OCI-LY7 (cell line): ENCODE measurements at regions not wholly inside any gene's neighbourhood (a gene's known extent, or its start where the extent isn't known, plus 50 kb on each side); places are given as distances from the start of the nearest gene placed in this dataset.

Source experiments
- BruUV-seq: library from RNA; stranded (reverse); fragments of 400-500 nt; replicated peaks from 2 replicates; lab custom pipeline; 2021; lab: Mats Ljungman, UMichigan
- CTCF ChIA-PET: fragments of 300-600 bp; sonication (Branson Sonifier 250); formaldehyde crosslinking; loops from one replicate; lab custom pipeline; 2022; ENCODE audit warnings: antibody characterized with exemption; ENCODE audit not compliant: unreplicated experiment; lab: Charles Lee
- POLR2A ChIA-PET: fragments of 300-600 bp; sonication (Branson Sonifier 250); formaldehyde crosslinking; loops from one replicate; lab custom pipeline; 2022; ENCODE audit warnings: antibody characterized with exemption; lab: Charles Lee
- DNase-seq: peaks from one replicate; pipeline ENCODE4 v3.0.0-alpha.2; 2015; ENCODE audit warnings: low spot score
- H2AFZ ChIP-seq: fragments of 200-600 bp; sonication (generic), shearing (Covaris generic); 2 replicates; pipeline ENCODE4 v1.6.1; 2014; ENCODE audit warnings: mild to moderate bottlenecking, antibody characterized with exemption, low read length, moderate library complexity
- H3K27ac ChIP-seq: fragments of 200-600 bp; sonication (generic); 2 replicates; pipeline ENCODE4 v1.5.1; 2014; ENCODE audit warnings: mixed run types, low read depth, mild to moderate bottlenecking, moderate library complexity, low read length, inconsistent platforms; ENCODE audit not compliant: poor library complexity, severe bottlenecking
- H3K36me3 ChIP-seq: fragments of 200-600 bp; sonication (generic); 2 replicates; pipeline ENCODE4 v1.6.1; 2014; ENCODE audit warnings: mild to moderate bottlenecking, antibody characterized with exemption, low read length, moderate library complexity, mixed read lengths; ENCODE audit not compliant: insufficient read depth
- H3K4me1 ChIP-seq: fragments of 200-600 bp; sonication (generic); 2 replicates; pipeline ENCODE4 v1.5.1; 2014; ENCODE audit warnings: mild to moderate bottlenecking, low read length; ENCODE audit not compliant: insufficient read depth, poor library complexity, severe bottlenecking
- H3K4me2 ChIP-seq: fragments of 200-600 bp; sonication (generic); 2 replicates; pipeline ENCODE4 v1.6.1; 2014; ENCODE audit warnings: mild to moderate bottlenecking, low read length
- H3K4me3 ChIP-seq: fragments of 200-600 bp; sonication (generic); 2 replicates; pipeline ENCODE4 v1.5.1; 2014; ENCODE audit warnings: mild to moderate bottlenecking, low read depth, low read length; ENCODE audit not compliant: poor library complexity, severe bottlenecking
- H3K79me2 ChIP-seq: fragments of 200-600 bp; sonication (generic); 2 replicates; pipeline ENCODE4 v1.6.1; 2016; ENCODE audit warnings: low read depth, mild to moderate bottlenecking, low read length, moderate library complexity, mixed read lengths; ENCODE audit not compliant: insufficient read depth
- H3K9me2 ChIP-seq: fragments of 200-600 bp; sonication (generic); 2 replicates; pipeline ENCODE4 v1.6.1; 2016; ENCODE audit warnings: mild to moderate bottlenecking, low read length, mixed read lengths; ENCODE audit not compliant: insufficient read depth
- H3K9me3 ChIP-seq: fragments of 200-600 bp; sonication (generic); 2 replicates; pipeline ENCODE4 v1.6.1; 2014; ENCODE audit warnings: mild to moderate bottlenecking, mixed run types, low read length, mixed read lengths
- H4K20me1 ChIP-seq: fragments of 200-600 bp; sonication (generic); 2 replicates; pipeline ENCODE4 v1.6.1; 2014; ENCODE audit warnings: mild to moderate bottlenecking, antibody characterized with exemption, low read length, moderate library complexity, mixed read lengths; ENCODE audit not compliant: insufficient read depth
- EZH2phosphoT487 ChIP-seq: fragments of 200-600 bp; sonication (generic); IDR thresholded peaks from 2 replicates; pipeline ENCODE4 v1.6.1; 2018; ENCODE audit warnings: low read depth, borderline replicate concordance, mild to moderate bottlenecking, mixed run types, antibody characterized with exemption, low read length, moderate library complexity, mixed read lengths
- intact Hi-C: fragments of 100-400 bp; cut with micrococcal nuclease; formaldehyde crosslinking; loops from one replicate; pipeline ENCODE4 v1.10.0; 2022; ENCODE audit not compliant: unreplicated experiment
- TF ChIP-seq, protein P1 (sequence below): fragments of 200-600 bp; sonication (generic); conservative IDR thresholded peaks from 2 replicates; pipeline ENCODE4 v1.5.1; 2014; ENCODE audit warnings: mild to moderate bottlenecking, antibody characterized with exemption, low read length, moderate library complexity, mixed read lengths

DNA sequence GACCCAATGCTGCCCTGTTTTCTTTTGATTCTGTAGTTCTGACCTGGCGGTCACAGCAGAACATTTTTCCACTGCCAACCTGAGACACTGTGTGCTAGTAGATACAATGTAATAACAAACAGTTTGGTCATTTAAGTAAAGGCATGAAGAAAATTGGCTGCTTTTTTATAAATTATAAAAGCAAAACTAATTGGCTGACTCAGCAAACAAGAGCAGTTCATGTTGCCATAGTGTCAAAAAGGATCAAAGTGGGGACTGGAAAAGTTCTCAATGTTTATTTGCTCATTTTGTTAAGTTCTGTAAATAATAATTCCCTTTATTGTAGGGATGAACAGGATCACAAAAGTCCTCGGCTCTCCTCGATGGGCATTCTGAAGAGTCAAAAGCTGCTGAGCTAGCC is 599.5 kb downstream of the PKHD1 start:
- H3K4me3 ChIP-seq, result no peak overlapping the region
- no peaks in the 10 kb centered on the region for H3K9me2 ChIP-seq
- H2AFZ ChIP-seq, result no peak overlapping the region
- H3K36me3 ChIP-seq, result no peaks in the 10 kb centered on the region
- ChIA-PET POLR2A (interaction anchor here (1.5 kb wide), 1 partner anchor 16 kb away, joined by 3 read pairs; no protein-coding TSS in a partner anchor), CTCF (no interaction called here)
- no TSS peak for BruUV-seq
- TF ChIP-seq EZH2phosphoT487, result no peak
- TF ChIP-seq, protein P1, sequence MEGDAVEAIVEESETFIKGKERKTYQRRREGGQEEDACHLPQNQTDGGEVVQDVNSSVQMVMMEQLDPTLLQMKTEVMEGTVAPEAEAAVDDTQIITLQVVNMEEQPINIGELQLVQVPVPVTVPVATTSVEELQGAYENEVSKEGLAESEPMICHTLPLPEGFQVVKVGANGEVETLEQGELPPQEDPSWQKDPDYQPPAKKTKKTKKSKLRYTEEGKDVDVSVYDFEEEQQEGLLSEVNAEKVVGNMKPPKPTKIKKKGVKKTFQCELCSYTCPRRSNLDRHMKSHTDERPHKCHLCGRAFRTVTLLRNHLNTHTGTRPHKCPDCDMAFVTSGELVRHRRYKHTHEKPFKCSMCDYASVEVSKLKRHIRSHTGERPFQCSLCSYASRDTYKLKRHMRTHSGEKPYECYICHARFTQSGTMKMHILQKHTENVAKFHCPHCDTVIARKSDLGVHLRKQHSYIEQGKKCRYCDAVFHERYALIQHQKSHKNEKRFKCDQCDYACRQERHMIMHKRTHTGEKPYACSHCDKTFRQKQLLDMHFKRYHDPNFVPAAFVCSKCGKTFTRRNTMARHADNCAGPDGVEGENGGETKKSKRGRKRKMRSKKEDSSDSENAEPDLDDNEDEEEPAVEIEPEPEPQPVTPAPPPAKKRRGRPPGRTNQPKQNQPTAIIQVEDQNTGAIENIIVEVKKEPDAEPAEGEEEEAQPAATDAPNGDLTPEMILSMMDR, result no peak
- no peak overlapping the region for H3K27ac ChIP-seq
- H3K79me2 ChIP-seq, result no peaks in the 10 kb centered on the region
- no peaks in the 10 kb centered on the region for H3K9me3 ChIP-seq
- H3K4me2 ChIP-seq, result no peak overlapping the region
- intact Hi-C loops, result no loop called here
- H3K4me1 ChIP-seq, result no peaks in the 10 kb centered on the region
- DNase-seq, result no peak
- no peaks in the 10 kb centered on the region for H4K20me1 ChIP-seq

DNA sequence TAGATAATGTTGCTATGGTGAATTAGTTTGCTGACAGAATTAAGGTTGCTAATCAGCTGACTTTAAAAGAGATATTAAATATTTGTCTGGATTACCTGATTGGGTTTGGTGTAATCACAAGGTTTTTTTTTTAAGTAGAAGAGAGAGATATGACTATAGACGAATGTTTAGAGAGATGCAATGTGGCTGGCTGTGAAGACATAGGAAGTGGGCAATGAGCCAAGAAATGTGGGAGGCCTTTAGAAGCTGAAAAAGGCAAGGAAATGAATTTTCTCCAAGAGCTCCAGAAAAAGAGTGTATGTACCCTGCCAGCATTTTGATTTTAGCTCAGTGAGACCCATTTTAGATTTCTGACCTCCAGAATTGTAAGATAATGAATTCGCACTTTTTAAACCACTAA is 598.3 kb downstream of the PKHD1 start:
- no TSS peak for BruUV-seq
- Histone ChIP-seq H3K36me3 (no peaks in the 10 kb centered on the region), H3K79me2 (no peaks in the 10 kb centered on the region), H4K20me1 (no peaks in the 10 kb centered on the region), H2AFZ (no peak overlapping the region), H3K4me2 (no peak overlapping the region), H3K9me3 (no peaks in the 10 kb centered on the region), H3K4me3 (no peak overlapping the region), H3K27ac (no peak overlapping the region), H3K9me2 (no peaks in the 10 kb centered on the region), H3K4me1 (no peaks in the 10 kb centered on the region)
- TF ChIP-seq, protein P1, result no peak
- no peak for TF ChIP-seq EZH2phosphoT487
- ChIA-PET POLR2A (no interaction called here), CTCF (no interaction called here)
- no peak for DNase-seq
- intact Hi-C loops, result no loop called here

DNA sequence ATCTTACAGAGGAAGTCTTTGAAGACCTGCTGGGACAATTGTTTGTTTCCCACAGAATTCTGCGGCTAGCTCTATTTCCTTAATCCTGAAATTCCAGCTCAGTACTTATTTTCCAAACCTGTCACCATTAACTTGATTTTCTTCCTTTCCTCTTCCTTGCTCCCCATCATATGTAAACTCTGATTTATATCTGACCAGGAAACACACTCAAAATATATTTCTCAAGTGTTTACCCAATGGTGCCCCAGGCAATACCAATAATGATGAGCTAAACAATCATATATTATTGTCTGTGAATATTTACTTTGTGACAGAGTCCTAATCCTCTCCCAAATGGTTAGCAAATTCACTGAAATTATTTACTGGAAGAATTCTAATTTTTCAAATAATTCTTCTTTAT is 597.3 kb downstream of the PKHD1 start:
- Histone ChIP-seq H3K27ac (no peak overlapping the region), H3K36me3 (no peaks in the 10 kb centered on the region), H3K9me3 (no peaks in the 10 kb centered on the region), H4K20me1 (no peaks in the 10 kb centered on the region), H3K4me3 (no peak overlapping the region), H3K4me2 (no peak overlapping the region), H3K79me2 (no peaks in the 10 kb centered on the region), H3K9me2 (no peaks in the 10 kb centered on the region), H3K4me1 (no peaks in the 10 kb centered on the region), H2AFZ (no peak overlapping the region)
- intact Hi-C loops, result no loop called here
- no TSS peak for BruUV-seq
- DNase-seq, result no peak
- ChIA-PET CTCF (no interaction called here), POLR2A (interaction anchor here (1.3 kb wide), 1 partner anchor 15 kb away, joined by 3 read pairs; no protein-coding TSS in a partner anchor)
- no peak for TF ChIP-seq EZH2phosphoT487
- TF ChIP-seq, protein P1, result no peak
